ENCODE measurements at regions not wholly inside any gene's neighbourhood (a gene's known extent, or its start where the extent isn't known, plus 50 kb on each side); places are given as distances from the start of the nearest gene placed in this dataset.

DNA sequence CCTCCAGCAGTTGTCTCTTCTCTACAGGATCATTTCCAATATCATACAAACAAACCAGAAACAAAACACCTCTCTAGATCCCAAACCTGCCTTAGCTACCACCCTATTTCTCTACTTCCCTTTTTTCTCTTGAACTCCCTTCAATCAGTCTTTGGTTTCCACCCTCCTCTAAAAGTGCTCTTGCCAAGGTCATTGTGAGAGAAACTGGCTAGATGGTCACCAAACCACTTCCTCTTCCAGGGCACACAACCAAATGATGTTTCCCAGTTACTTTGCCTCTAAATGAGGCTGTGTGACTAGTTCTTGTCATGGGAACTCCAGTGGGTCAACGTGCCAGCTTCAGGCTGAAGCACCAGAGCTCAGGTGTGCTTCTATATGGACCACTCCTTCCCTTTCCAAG, 85.8 kb upstream of the ARMC2 start:
- no peaks in the 10 kb centered on the region for H3K36me3 Mint-ChIP-seq (ENCODE audit: low read depth)
- H3K4me3 Mint-ChIP-seq = no peak overlapping the region
- DNase-seq (ENCODE audit: low spot score) = no peak
- peaks cover 6% of the 10 kb centered on the region for H3K4me1 Mint-ChIP-seq (ENCODE audit: low read depth)
- H3K9me3 Mint-ChIP-seq = no peaks in the 10 kb centered on the region
- H3K27me3 Mint-ChIP-seq (ENCODE audit: low read depth) = peaks cover 48% of the 10 kb centered on the region
- no peak overlapping the region for H3K27ac Mint-ChIP-seq

- peaks cover 48% of the 10 kb centered on the region for H3K27me3 Mint-ChIP-seq (ENCODE audit: low read depth)
- DNase-seq (ENCODE audit: low spot score) = no peak
- no peaks in the 10 kb centered on the region for H3K9me3 Mint-ChIP-seq
- no peak overlapping the region for H3K4me3 Mint-ChIP-seq
- H3K27ac Mint-ChIP-seq = no peak overlapping the region
- H3K4me1 Mint-ChIP-seq (ENCODE audit: low read depth) = peaks cover 11% of the 10 kb centered on the region
- H3K36me3 Mint-ChIP-seq (ENCODE audit: low read depth) = no peaks in the 10 kb centered on the region
Observed at GRCh38 chr6:108763931-108764579, 84.2 kb upstream of the ARMC2 start.

DNA sequence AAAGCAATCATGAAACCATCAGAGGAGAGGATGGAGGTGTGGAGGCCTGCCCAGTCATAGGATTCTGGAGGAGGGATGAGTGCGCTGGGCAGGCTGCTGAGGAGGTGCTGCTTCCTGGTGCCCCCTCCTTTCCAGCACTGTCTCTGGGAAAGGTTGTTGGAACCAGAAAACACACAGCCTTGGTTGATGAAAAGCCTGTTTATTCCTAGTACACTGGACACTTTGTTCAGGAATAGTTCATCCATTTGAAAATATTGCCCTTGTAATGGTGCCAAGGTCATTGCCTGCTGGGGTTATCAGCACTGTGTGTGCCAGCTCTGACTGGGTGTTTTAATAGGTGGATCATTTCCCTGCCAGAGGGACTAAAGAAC, 83.7 kb upstream of the ARMC2 start:
- H3K27ac Mint-ChIP-seq = no peak overlapping the region
- H3K27me3 Mint-ChIP-seq (ENCODE audit: low read depth) = peaks cover 47% of the 10 kb centered on the region
- no peaks in the 10 kb centered on the region for H3K9me3 Mint-ChIP-seq
- no peaks in the 10 kb centered on the region for H3K36me3 Mint-ChIP-seq (ENCODE audit: low read depth)
- H3K4me1 Mint-ChIP-seq (ENCODE audit: low read depth) = peaks cover 11% of the 10 kb centered on the region
- no peak overlapping the region for H3K4me3 Mint-ChIP-seq
- no peak for DNase-seq (ENCODE audit: low spot score)

DNA sequence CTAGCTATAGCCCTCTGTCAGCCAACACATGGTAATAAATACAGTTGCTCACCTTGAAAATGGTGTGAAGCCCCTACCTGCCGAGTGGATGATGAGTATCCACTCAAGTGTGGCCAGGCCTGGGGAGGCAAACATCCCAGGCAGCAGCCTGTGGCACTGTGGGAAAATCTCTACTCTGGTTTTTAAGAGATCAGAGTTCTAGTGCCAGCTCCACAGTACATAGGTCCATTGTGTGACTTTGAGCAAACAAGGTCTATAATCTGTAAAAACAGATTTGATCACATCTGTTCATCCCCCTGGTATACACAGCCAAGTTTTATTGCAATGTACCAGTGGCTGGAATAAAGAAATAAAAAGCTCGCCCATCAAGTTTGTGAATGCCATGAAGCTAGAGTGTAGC, 82.7 kb upstream of the ARMC2 start:
- Mint-ChIP-seq H3K27me3 (ENCODE audit: low read depth) (peaks cover 48% of the 10 kb centered on the region), H3K4me3 (no peak overlapping the region), H3K36me3 (ENCODE audit: low read depth) (no peaks in the 10 kb centered on the region), H3K9me3 (no peaks in the 10 kb centered on the region), H3K27ac (no peak overlapping the region), H3K4me1 (ENCODE audit: low read depth) (peaks cover 11% of the 10 kb centered on the region)
- DNase-seq (ENCODE audit: low spot score) = no peak

- Mint-ChIP-seq H3K27ac (no peak overlapping the region), H3K4me3 (no peak overlapping the region), H3K9me3 (no peaks in the 10 kb centered on the region), H3K27me3 (ENCODE audit: low read depth) (peaks cover 44% of the 10 kb centered on the region), H3K4me1 (ENCODE audit: low read depth) (peaks cover 11% of the 10 kb centered on the region), H3K36me3 (ENCODE audit: low read depth) (no peaks in the 10 kb centered on the region)
- DNase-seq (ENCODE audit: low spot score) = no peak
Observed at GRCh38 chr6:108766419-108766818, 81.8 kb upstream of the ARMC2 start.

DNA sequence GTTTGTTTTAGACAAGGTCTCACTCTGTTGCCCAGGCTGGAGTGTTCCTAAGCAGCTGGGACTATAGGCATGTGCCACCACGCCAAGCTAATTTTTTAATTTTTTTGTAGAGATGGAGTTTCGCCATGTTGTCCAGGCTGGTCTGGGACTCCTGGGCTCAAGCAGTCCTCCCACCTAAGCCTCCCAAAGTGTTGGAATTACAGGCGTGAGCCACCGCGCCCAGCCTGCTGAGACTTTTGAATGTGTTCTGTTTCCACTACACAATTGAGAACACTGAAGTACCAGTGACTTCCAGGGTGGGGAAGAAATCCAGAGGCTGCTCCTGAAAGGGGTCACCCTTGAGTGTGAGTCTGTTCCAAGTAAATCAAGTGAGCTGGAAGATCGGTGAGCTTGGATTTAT, 81.3 kb upstream of the ARMC2 start:
- Mint-ChIP-seq H3K36me3 (ENCODE audit: low read depth) (no peaks in the 10 kb centered on the region), H3K27ac (no peak overlapping the region), H3K4me3 (no peak overlapping the region), H3K27me3 (ENCODE audit: low read depth) (peaks cover 44% of the 10 kb centered on the region), H3K4me1 (ENCODE audit: low read depth) (peaks cover 11% of the 10 kb centered on the region), H3K9me3 (no peaks in the 10 kb centered on the region)
- no peak for DNase-seq (ENCODE audit: low spot score)

DNA sequence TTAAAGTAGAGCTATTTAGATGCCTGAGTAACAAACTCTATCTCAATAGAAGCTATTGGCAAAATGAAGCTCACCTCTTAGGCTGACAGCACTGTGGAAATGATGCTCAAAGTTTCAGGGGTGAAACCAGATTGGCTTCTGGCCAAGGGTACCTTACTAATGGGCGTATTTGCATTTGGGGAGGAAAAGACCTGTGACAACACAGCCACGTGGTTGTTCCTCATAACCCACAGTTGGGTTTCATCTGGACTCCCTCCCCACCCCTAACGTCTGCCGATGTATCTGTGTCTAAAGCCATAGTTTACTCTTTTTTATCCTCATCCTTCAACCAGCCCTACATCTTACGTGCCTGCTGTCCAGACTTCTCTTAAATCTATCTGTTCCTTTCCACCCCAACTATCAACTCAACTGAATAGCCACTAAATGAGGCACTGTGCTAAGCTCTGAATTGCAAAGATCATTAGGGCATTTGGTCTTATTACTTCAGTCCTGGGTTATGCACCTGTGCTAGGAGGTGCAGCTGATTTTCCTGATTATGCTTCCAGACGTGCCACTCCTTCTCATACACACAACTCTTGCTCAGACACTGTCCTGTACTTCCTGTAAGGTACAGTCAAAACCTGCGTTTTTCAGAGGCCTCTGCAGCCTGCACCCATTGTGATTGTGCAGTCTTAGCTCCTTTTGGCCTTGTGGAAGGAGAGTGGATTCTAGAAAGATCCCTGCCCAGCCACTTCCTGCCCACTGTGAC, 80.6 kb upstream of the ARMC2 start:
- peaks cover 42% of the 10 kb centered on the region for H3K27me3 Mint-ChIP-seq (ENCODE audit: low read depth)
- H3K27ac Mint-ChIP-seq = no peak overlapping the region
- H3K4me3 Mint-ChIP-seq = no peak overlapping the region
- H3K4me1 Mint-ChIP-seq (ENCODE audit: low read depth) = peaks cover 7% of the 10 kb centered on the region
- DNase-seq (ENCODE audit: low spot score) = no peak
- no peaks in the 10 kb centered on the region for H3K36me3 Mint-ChIP-seq (ENCODE audit: low read depth)
- H3K9me3 Mint-ChIP-seq = no peaks in the 10 kb centered on the region

GRCh38 chr6:108768166-108768555, 80.1 kb upstream of the ARMC2 start:
- H3K27ac Mint-ChIP-seq = no peak overlapping the region
- peaks cover 6% of the 10 kb centered on the region for H3K4me1 Mint-ChIP-seq (ENCODE audit: low read depth)
- no peak overlapping the region for H3K4me3 Mint-ChIP-seq
- no peaks in the 10 kb centered on the region for H3K9me3 Mint-ChIP-seq
- H3K36me3 Mint-ChIP-seq (ENCODE audit: low read depth) = no peaks in the 10 kb centered on the region
- DNase-seq (ENCODE audit: low spot score) = no peak
- peaks cover 40% of the 10 kb centered on the region for H3K27me3 Mint-ChIP-seq (ENCODE audit: low read depth)

- H3K36me3 Mint-ChIP-seq (ENCODE audit: low read depth) = no peaks in the 10 kb centered on the region
- H3K9me3 Mint-ChIP-seq = no peaks in the 10 kb centered on the region
- H3K27ac Mint-ChIP-seq = no peak overlapping the region
Observed at GRCh38 chr6:108768792-108769524, 79.3 kb upstream of the ARMC2 start.

GRCh38 chr6:108771421-108771820, 76.8 kb upstream of the ARMC2 start:
- peaks cover 6% of the 10 kb centered on the region for H3K4me1 Mint-ChIP-seq (ENCODE audit: low read depth)
- no peaks in the 10 kb centered on the region for H3K9me3 Mint-ChIP-seq
- peaks cover 29% of the 10 kb centered on the region for H3K27me3 Mint-ChIP-seq (ENCODE audit: low read depth)
- H3K4me3 Mint-ChIP-seq = no peak overlapping the region
- no peak for DNase-seq (ENCODE audit: low spot score)
- H3K27ac Mint-ChIP-seq = no peak overlapping the region
- H3K36me3 Mint-ChIP-seq (ENCODE audit: low read depth) = no peaks in the 10 kb centered on the region

More at GRCh38 chr6:108768792-108769524, 79.3 kb upstream of the ARMC2 start:
- H3K4me3 Mint-ChIP-seq = no peak overlapping the region
- no peak for DNase-seq (ENCODE audit: low spot score)
- H3K4me1 Mint-ChIP-seq (ENCODE audit: low read depth) = peaks cover 6% of the 10 kb centered on the region
- peaks cover 34% of the 10 kb centered on the region for H3K27me3 Mint-ChIP-seq (ENCODE audit: low read depth)

GRCh38 chr6:108774555-108774954, 73.7 kb upstream of the ARMC2 start:
- Mint-ChIP-seq H3K4me3 (no peak overlapping the region), H3K36me3 (ENCODE audit: low read depth) (no peaks in the 10 kb centered on the region), H3K9me3 (no peaks in the 10 kb centered on the region), H3K27me3 (ENCODE audit: low read depth) (peaks cover 45% of the 10 kb centered on the region), H3K27ac (no peak overlapping the region), H3K4me1 (ENCODE audit: low read depth) (no peaks in the 10 kb centered on the region)
- DNase-seq (ENCODE audit: low spot score) = no peak

DNA sequence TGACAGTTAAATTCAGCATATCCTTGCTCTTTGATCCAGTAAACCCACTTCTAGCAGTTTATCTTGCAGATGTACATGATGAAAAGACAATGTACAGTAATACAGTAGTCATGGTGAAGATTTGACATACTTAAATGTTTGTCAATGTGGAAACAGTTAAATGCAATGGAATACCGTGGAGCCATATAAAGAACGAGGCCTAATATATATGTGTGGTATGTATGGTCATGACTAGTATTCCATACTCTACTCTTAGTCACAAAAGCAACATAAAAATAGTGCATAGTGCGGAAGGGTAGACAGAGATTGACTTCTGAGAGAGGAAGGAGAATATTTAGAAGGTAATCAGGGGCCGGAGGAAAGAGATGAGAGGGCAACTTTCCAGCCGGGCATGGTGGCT, 70.7 kb upstream of the ARMC2 start:
- no peak overlapping the region for H3K27ac Mint-ChIP-seq
- H3K4me3 Mint-ChIP-seq = no peak overlapping the region
- H3K9me3 Mint-ChIP-seq = no peaks in the 10 kb centered on the region
- H3K4me1 Mint-ChIP-seq (ENCODE audit: low read depth) = peaks cover 8% of the 10 kb centered on the region
- DNase-seq (ENCODE audit: low spot score) = no peak
- H3K27me3 Mint-ChIP-seq (ENCODE audit: low read depth) = peaks cover 47% of the 10 kb centered on the region
- no peaks in the 10 kb centered on the region for H3K36me3 Mint-ChIP-seq (ENCODE audit: low read depth)

GRCh38 chr6:108778421-108779186, 69.6 kb upstream of the ARMC2 start:
- Mint-ChIP-seq H3K27ac (no peak overlapping the region), H3K4me3 (no peak overlapping the region)

More at GRCh38 chr6:108778421-108779186, 69.6 kb upstream of the ARMC2 start:
- no peaks in the 10 kb centered on the region for H3K36me3 Mint-ChIP-seq (ENCODE audit: low read depth)
- H3K9me3 Mint-ChIP-seq = no peaks in the 10 kb centered on the region
- peaks cover 58% of the 10 kb centered on the region for H3K27me3 Mint-ChIP-seq (ENCODE audit: low read depth)
- no peak for DNase-seq (ENCODE audit: low spot score)
- H3K4me1 Mint-ChIP-seq (ENCODE audit: low read depth) = peaks cover 12% of the 10 kb centered on the region

Data from T-helper 2 cell treated with Interferon-gamma antibody and Interleukin-4, amounts not matched to agents 5 μg/mL and 100 μg/mL, for 36 hours (primary cell).